ENCODE measurements at regions not wholly inside any gene's neighbourhood (a gene's known extent, or its start where the extent isn't known, plus 50 kb on each side); places are given as distances from the start of the nearest gene placed in this dataset.

GRCh38 chrX:9241427-9241826 is 207.5 kb upstream of the FAM9B start:
- Histone ChIP-seq H3K4me1 (ENCODE audit: insufficient read depth) (no peaks in the 10 kb centered on the region), H3K9me2 (ENCODE audit: insufficient read depth) (no peaks in the 10 kb centered on the region), H3K27ac (ENCODE audit: low read depth) (no peak overlapping the region), H2AFZ (no peak overlapping the region), H3K4me3 (no peak overlapping the region), H3F3A (replicated peaks; ENCODE audit: low read depth) (no peaks in the 10 kb centered on the region), H4K20me1 (replicated peaks; ENCODE audit: insufficient read depth) (no peaks in the 10 kb centered on the region), H3K36me3 (ENCODE audit: insufficient read depth) (no peaks in the 10 kb centered on the region), H3K4me2 (no peak overlapping the region), H3K79me2 (replicated peaks; ENCODE audit: insufficient read depth) (no peaks in the 10 kb centered on the region), H3K27me3 (ENCODE audit: insufficient read depth) (no peaks in the 10 kb centered on the region)
- H3K4me1 Mint-ChIP-seq: peaks cover 2% of the 10 kb centered on the region; the same call in 1 of the 3 replicates
- no peak overlapping the region for H3K4me3 Mint-ChIP-seq
- H3K9me3 Mint-ChIP-seq: no peaks in the 10 kb centered on the region
- no peaks in the 10 kb centered on the region for H3K36me3 Mint-ChIP-seq (ENCODE audit: low read depth)
- peaks cover 2% of the 10 kb centered on the region for H3K27me3 Mint-ChIP-seq (ENCODE audit: insufficient read depth, low read depth, poor library complexity)
- DNase-seq (ENCODE audit: low spot score) (no peak), ATAC-seq (no peak)
- H3K27ac Mint-ChIP-seq: no peak overlapping the region
- no peak for TF ChIP-seq STAT1 (IDR thresholded peaks at IDR 0.05; ENCODE audit: unreplicated experiment)
- TF ChIP-seq NANOG (IDR thresholded peaks at IDR 0.05; ENCODE audit: borderline replicate concordance): no peak
- TF ChIP-seq EZH2 (IDR thresholded peaks at IDR 0.05; ENCODE audit: low read depth, unreplicated experiment): no peak
- no peak for TF ChIP-seq POLR2AphosphoS5 (IDR thresholded peaks at IDR 0.05; ENCODE audit: low read depth)
- no peak for TF ChIP-seq EZH2phosphoT487 (IDR thresholded peaks at IDR 0.05; ENCODE audit: unreplicated experiment)
- no peak for TF ChIP-seq CTCF (conservative IDR thresholded peaks at IDR 0.05; ENCODE audit: low read depth in 2 of 2)
- TF ChIP-seq REST (IDR thresholded peaks at IDR 0.05; ENCODE audit: unreplicated experiment): no peak
- TF ChIP-seq ZNF462 (CRISPR knock-in tag; IDR thresholded peaks at IDR 0.05): no peak
- TF ChIP-seq CREB1 (CRISPR knock-in tag; IDR thresholded peaks at IDR 0.05; ENCODE audit: low read depth): no peak
- no peak for TF ChIP-seq JUNB (IDR thresholded peaks at IDR 0.05; ENCODE audit: unreplicated experiment)
- no peak for TF ChIP-seq ZNF331 (CRISPR knock-in tag; IDR thresholded peaks at IDR 0.05; ENCODE audit: low read depth)
- no peak for TF ChIP-seq ZNF114 (CRISPR knock-in tag; IDR thresholded peaks at IDR 0.05)
- TF ChIP-seq ETS1 (IDR thresholded peaks at IDR 0.05): no peak

Data from GM23338 (cell line).